ENCODE measurements at regions not wholly inside any gene's neighbourhood (a gene's known extent, or its start where the extent isn't known, plus 50 kb on each side); places are given as distances from the start of the nearest gene placed in this dataset.
"Not testable (repeated sequence)": the region's sequence is repeated elsewhere in the genome, so short reads cannot be mapped to it uniquely, and the experiment has no call there.

- H3K9me3 Mint-ChIP-seq = no peaks in the 10 kb centered on the region
- ATAC-seq (no peak), DNase-seq (ENCODE audit: low spot score in 2 of 2) (no peak)
- no peak overlapping the region for H3K27ac Mint-ChIP-seq
- peaks cover 30% of the 10 kb centered on the region for H3K4me1 Mint-ChIP-seq
- H3K4me3 Mint-ChIP-seq = no peak overlapping the region
- no peaks in the 10 kb centered on the region for H3K36me3 Mint-ChIP-seq
These were observed 107.0 kb downstream of the CRLF3 start for GRCh38 chr17:30717291-30718098.

DNA sequence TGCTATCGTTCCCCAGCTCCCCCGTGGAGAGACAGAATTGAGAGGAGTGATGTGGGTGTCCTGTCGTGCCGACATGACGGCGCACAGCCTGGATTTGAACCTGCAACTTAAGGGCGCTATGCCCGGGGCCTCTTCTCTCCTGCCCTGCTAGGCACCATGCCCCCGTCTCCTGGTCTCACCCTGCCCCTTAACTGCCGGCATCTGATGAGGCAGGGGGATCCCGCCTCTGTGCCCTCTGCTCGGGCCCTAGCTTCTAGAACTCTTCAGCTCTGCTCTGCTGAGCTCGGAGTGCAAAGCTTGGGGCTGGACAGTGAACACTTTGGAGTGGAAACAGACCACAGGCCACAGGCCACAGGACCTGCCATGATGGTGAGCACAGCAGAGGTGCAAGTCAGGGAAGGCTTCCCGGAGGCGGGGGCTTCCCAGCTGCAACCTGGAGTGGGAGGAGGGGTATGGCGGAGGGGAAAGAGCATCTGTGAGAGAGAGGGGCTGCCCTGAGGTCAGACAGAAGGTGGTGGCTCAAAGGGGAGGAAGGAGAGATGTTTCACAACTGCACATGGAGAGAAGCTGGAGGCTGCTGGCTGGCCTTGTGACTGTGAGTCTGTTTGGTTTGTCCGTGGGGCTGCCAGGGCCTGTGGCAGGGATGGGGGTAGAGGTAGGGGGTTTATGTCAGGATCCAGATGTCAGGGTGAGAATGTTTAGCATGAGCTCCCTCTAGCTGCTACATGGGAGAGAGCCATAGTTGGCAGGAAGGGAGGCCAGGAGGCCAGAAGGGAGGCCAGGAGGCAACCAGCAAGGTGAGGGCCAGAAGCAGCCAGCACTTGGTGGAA lies 107.8 kb downstream of the CRLF3 start:
- H3K9me3 Mint-ChIP-seq = no peaks in the 10 kb centered on the region
- H3K27ac Mint-ChIP-seq = no peak overlapping the region
- ATAC-seq = no peak
- no peaks in the 10 kb centered on the region for H3K36me3 Mint-ChIP-seq
- no peak overlapping the region for H3K4me3 Mint-ChIP-seq
- DNase-seq (ENCODE audit: low spot score in 2 of 2) = no peak
- peaks cover 30% of the 10 kb centered on the region for H3K4me1 Mint-ChIP-seq

DNA sequence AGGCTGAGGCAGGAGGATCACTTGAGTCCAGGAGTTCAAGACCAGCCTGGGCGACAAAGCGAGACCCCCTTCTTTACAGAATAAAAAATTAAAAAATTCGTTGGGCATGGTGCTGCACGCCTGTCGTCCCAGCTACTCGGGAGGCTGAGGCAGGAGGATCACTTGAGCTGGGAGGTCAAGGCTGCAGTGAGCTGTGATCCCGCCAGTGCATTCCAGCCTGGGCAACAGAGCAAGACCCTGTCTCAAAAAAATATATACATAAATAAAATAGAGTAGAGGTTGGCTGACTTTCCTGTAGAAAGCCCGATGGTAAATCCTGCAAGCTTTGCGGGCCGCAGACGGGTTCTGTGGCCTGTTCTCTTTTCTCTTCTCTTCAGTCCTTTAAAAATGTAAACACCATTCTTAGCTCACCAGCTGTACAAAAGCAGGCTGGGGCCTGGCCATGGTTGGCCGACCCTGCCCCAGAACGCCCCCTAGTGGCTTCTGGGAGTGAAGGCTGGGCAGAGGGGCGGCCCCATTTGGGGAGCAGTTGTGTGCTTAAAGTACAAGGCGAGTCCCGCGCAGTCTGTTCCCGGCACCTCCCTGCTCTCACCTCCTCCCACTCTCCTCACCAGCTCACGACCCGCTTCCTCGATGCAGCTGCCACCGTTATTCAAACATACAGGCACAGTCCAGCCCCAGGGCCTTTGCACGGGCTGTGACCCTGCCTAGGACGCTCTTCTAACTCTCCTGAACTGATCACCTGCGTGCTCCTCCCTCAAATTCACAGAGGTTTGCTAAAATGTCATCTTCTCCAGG lies 109.5 kb downstream of the CRLF3 start:
- peak in 1 of 2 donors; percentile 79 for DNase-seq (ENCODE audit: low spot score in 2 of 2)
- H3K36me3 Mint-ChIP-seq, H3K9me3 Mint-ChIP-seq, H3K27ac Mint-ChIP-seq, H3K4me3 Mint-ChIP-seq: not testable (repeated sequence)
- peaks cover 43% of the 10 kb centered on the region for H3K4me1 Mint-ChIP-seq
- ATAC-seq = peak; percentile 81

DNA sequence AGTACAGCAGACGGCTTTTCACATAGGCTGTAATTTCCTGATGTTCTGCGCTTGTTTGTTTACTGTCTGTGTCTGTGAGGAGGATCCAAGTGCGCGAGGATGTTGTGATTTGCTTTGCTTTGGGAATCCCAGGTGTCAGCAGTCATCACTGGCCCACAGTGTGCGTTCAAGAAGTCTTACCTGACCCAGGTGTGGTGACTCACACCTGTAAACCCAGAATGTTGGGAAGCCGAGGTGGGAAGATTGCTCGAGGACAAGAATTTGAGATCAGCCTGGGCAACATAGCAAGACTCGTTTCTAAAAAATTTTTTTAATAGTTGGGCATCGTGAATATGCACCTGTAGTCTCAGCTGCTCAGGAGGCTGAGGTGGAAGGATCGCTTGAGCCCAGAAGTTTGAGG lies 110.7 kb downstream of the CRLF3 start:
- H3K4me1 Mint-ChIP-seq = peaks cover 35% of the 10 kb centered on the region

GRCh38 chr17:30712859-30713258 lies 111.6 kb downstream of the CRLF3 start:
- not testable (repeated sequence) for H3K4me3 Mint-ChIP-seq; ATAC-seq; H3K27ac Mint-ChIP-seq; H3K36me3 Mint-ChIP-seq; H3K9me3 Mint-ChIP-seq; DNase-seq (ENCODE audit: low spot score in 2 of 2)
- H3K4me1 Mint-ChIP-seq = peaks cover 37% of the 10 kb centered on the region

More for the DNA sequence above, 110.7 kb downstream of the CRLF3 start:
- H3K9me3 Mint-ChIP-seq; H3K4me3 Mint-ChIP-seq; DNase-seq (ENCODE audit: low spot score in 2 of 2); H3K27ac Mint-ChIP-seq; ATAC-seq; H3K36me3 Mint-ChIP-seq: not testable (repeated sequence)

DNA sequence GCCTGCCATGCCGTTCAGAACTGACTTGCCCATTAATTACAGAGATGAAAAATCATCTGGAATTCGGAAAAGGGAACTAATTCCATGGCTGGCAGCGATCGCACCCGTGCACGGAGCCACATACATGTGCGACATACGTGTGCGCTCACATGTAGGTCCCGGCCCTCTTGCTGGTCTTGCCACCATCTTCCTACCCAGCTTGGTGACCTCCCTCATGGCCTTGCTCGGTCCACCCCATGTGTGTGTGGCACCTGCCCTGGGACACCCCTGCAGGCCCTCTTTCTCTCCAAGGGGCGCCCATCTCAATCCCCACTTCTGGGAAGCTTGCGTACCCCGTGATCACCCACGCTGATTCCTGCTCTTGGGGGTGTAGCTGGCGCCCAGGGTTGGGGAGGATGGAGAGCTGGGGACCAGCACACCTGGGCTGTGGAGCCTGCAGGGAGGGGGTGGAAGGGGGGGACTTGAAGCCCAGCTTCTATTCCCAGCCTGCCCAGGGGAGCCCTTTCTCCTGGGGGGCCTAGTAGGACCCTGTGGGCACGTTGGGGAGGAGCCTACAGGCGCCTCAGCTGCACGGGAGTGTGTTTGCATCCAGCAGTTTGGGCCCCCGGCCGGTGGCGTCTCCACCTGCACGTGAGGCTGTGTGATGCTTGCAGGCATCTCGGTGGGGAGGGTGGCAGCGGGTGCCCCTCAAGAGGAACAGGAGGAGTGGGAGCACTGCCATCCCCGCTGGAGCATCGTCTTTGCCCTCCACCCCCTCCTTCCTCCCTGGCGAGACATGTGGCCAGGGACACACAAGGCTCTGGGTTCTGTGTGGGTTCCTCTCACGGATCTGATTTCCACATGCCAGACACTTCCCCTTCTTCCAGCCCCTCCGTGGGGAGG lies 112.6 kb downstream of the CRLF3 start:
- Mint-ChIP-seq H3K4me1 (peaks cover 41% of the 10 kb centered on the region), H3K4me3 (peak overlapping the region; percentile 72), H3K27ac (peak overlapping the region; percentile 68)
- H3K9me3 Mint-ChIP-seq; DNase-seq (ENCODE audit: low spot score in 2 of 2); ATAC-seq; H3K36me3 Mint-ChIP-seq: not testable (repeated sequence)

DNA sequence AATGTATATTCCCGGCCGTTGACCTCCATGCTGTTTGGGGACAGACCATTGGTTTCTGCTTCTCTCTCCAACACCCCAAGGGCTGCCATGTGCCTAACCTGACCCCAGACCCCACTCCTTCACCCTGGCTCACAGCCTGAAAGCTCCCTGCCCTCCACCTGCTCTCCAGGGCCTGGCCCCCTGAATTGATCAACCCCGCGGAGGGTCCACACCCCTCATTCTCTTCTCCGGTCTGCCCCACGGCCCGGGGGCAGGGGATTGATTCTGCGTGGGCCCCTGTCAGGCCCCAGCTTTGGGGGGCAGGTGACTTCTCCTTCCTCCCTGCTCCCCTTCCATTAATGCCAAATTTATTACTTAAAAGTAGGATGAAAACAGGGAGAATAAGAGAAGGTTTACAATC lies 113.3 kb downstream of the CRLF3 start:
- ATAC-seq; H3K36me3 Mint-ChIP-seq; H3K9me3 Mint-ChIP-seq; DNase-seq (ENCODE audit: low spot score in 2 of 2): not testable (repeated sequence)
- Mint-ChIP-seq H3K4me1 (peaks cover 45% of the 10 kb centered on the region), H3K27ac (peak overlapping the region; percentile 68), H3K4me3 (peak overlapping the region; percentile 72)

GRCh38 chr17:30710276-30711088 lies 114.0 kb downstream of the CRLF3 start:
- not testable (repeated sequence) for H3K9me3 Mint-ChIP-seq; ATAC-seq; DNase-seq (ENCODE audit: low spot score in 2 of 2); H3K36me3 Mint-ChIP-seq
- peak overlapping the region; percentile 72 for H3K4me3 Mint-ChIP-seq
- peaks cover 50% of the 10 kb centered on the region for H3K4me1 Mint-ChIP-seq
- H3K27ac Mint-ChIP-seq = peak overlapping the region; percentile 68

GRCh38 chr17:30709561-30710275 lies 114.8 kb downstream of the CRLF3 start:
- not testable (repeated sequence) for DNase-seq (ENCODE audit: low spot score in 2 of 2); ATAC-seq; H3K36me3 Mint-ChIP-seq; H3K9me3 Mint-ChIP-seq
- H3K4me3 Mint-ChIP-seq = peak overlapping the region; percentile 72
- peak overlapping the region; percentile 68 for H3K27ac Mint-ChIP-seq
- H3K4me1 Mint-ChIP-seq = peaks cover 43% of the 10 kb centered on the region

DNA sequence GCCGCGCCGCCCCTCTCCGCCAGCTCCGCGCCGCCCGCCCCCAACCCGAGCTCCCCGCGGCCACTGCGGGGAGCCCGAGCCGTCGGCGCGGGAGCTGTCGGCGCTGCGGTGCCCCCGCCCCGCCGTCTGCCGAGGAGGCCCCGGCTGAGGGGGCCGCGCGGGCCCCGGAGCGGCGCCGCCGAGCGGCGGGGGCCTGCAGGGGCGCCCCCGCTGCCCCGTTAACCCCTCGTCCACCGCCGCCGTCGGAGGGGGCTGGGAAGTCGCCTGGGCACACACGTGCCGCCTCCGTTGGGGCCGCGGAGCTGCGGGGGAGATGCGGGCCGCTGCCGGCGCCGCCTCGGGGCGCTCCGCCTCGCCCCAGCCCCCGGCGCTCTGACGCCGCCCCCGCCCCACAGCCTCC lies 115.4 kb downstream of the CRLF3 start:
- not testable (repeated sequence) for H3K36me3 Mint-ChIP-seq; H3K27ac Mint-ChIP-seq; H3K9me3 Mint-ChIP-seq; DNase-seq (ENCODE audit: low spot score in 2 of 2)
- ATAC-seq = peak; percentile 29
- Mint-ChIP-seq H3K4me3 (peak overlapping the region; percentile 97), H3K4me1 (peaks cover 43% of the 10 kb centered on the region)

DNA sequence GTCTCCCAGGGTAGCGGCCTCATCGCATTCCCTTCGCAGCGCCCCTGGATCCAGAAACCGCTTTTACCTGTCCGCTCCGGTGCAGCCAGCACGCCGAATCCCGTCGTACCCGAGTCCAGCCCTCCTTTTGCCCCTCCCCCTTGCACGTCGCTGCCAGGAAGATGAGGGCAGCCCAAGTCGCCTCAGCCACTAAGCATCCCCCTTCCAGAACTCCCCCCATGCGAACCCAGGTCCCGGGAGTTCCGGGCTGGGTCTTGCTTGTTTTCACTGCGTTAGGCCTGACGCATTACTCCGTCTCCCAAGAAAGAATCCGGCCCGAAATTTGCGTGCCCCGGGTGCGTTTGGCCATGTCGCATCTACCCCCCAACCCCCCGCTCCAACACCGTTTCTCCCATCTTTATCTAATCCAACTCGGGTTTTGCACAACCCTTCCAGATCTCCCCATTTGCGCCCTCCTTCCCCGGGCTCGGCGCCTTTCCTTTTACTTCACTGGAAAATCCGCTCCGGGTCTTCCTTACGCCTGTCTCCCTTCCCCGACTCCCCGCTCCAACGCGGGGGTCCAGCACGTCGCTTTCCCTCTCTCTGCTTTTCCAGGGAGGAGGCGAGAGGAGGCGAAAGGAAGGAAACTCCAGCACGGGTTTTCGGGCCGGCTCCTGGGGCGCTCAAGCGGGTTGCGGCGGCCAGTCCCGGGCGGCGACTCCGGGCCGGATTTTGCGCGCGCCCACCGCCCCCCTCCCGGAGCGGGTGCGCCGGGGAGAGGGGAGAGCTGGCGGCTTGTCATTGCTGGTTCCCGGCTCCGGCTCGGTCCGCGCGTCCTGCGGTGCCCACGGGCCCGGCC lies 116.0 kb downstream of the CRLF3 start:
- H3K4me1 Mint-ChIP-seq = peaks cover 43% of the 10 kb centered on the region
- ATAC-seq = peak; percentile 73
- DNase-seq (ENCODE audit: low spot score in 2 of 2) = peak; percentile 64 to 82
- peak overlapping the region; percentile 94 for H3K27ac Mint-ChIP-seq
- peak overlapping the region; percentile 97 for H3K4me3 Mint-ChIP-seq
- H3K36me3 Mint-ChIP-seq, H3K9me3 Mint-ChIP-seq: not testable (repeated sequence)

GRCh38 chr17:30707724-30708240 lies 116.7 kb downstream of the CRLF3 start:
- Mint-ChIP-seq H3K4me3 (peak overlapping the region; percentile 97), H3K4me1 (peaks cover 43% of the 10 kb centered on the region)
- peak in 1 of 2 donors; percentile 69 for DNase-seq (ENCODE audit: low spot score in 2 of 2)

More at GRCh38 chr17:30707724-30708240, 116.7 kb downstream of the CRLF3 start:
- ATAC-seq = peak; percentile 7
- H3K9me3 Mint-ChIP-seq, H3K36me3 Mint-ChIP-seq: not testable (repeated sequence)
- peak overlapping the region; percentile 94 for H3K27ac Mint-ChIP-seq

All from stimulated activated effector memory CD8-positive, alpha-beta T cell treated with anti-CD3 and anti-CD28 coated beads, Interleukin-12 subunit alpha, Interleukin-12 subunit beta, amount 100 ng/mL, for 72 hours (primary cell).